ENCODE measurements at regions not wholly inside any gene's neighbourhood (a gene's known extent, or its start where the extent isn't known, plus 50 kb on each side); places are given as distances from the start of the nearest gene placed in this dataset.

GRCh38 chr1:47554901-47555300 is 117.1 kb downstream of the FOXD2 start:
- no peak for TF ChIP-seq CTCF (conservative IDR thresholded peaks at IDR 0.05)
- no peak for TF ChIP-seq ZFX (IDR thresholded peaks at IDR 0.05)
